Keratinocyte (primary cell): ENCODE measurements at regions not wholly inside any gene's neighbourhood (a gene's known extent, or its start where the extent isn't known, plus 50 kb on each side); places are given as distances from the start of the nearest gene placed in this dataset.

ENCODE experiments used
- CTCF ChIP-seq, 3 experiments: IDR thresholded peaks in 1 of 3; conservative IDR thresholded peaks in 1 of 3; optimal IDR thresholded peaks in 1 of 3; 2 replicates in 2 of 3; 3 replicates in 1 of 3; pipeline versions ENCODE3 to v1.5.1; 2011; ENCODE audit warnings: low read length in 3 of 3, mild to moderate bottlenecking in 3 of 3, moderate library complexity in 2 of 3, control low read depth in 1 of 3, inconsistent platforms in 1 of 3; ENCODE audit not compliant: insufficient read depth in 2 of 3; ENCODE audit errors: extremely low read depth in 1 of 3
- EZH2 ChIP-seq: IDR thresholded peaks from one replicate; pipeline ENCODE4 v1.6.1; 2012; ENCODE audit warnings: inconsistent platforms, mild to moderate bottlenecking, low read length, moderate library complexity

DNA sequence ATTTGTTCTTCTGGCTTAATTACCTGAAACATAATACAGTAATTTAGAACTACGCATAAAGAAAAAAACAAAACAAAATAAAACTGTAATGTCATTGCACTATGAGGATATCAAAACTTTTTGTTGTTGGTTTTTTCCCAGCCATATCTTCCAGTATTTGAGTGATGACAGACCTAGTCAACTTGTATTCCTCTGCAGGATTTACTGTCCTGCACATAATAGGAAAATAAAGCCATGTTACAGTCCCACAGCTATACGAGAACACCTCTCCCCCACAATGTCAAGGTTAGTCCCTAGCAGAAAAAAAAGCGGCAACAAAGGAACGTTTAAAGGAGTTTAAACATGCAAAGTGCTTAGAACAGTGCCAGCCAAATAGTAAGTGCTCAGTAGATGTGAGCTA lies 55.3 kb upstream of the PRDX6 start:
- TF ChIP-seq CTCF (optimal IDR thresholded peaks at IDR 0.05 in 1 of 3, IDR thresholded peaks at IDR 0.05 in 1 of 3, conservative IDR thresholded peaks at IDR 0.05 in 1 of 3; ENCODE audit: extremely low read depth in 1 of 3, insufficient read depth in 2 of 3, low read length in 3 of 3): no peak
- no peak for TF ChIP-seq EZH2
